H1 (cell line): ENCODE measurements at regions not wholly inside any gene's neighbourhood (a gene's known extent, or its start where the extent isn't known, plus 50 kb on each side); places are given as distances from the start of the nearest gene placed in this dataset.

ENCODE experiments used
- ATF2 ChIP-seq: IDR thresholded peaks from 2 replicates; pipeline ENCODE4 v1.6.1; 2012; ENCODE audit warnings: low read length, inconsistent platforms
- ATF3 ChIP-seq: IDR thresholded peaks from 2 replicates; pipeline ENCODE4 v1.6.1; 2011; ENCODE audit warnings: low read depth, mild to moderate bottlenecking, low read length; ENCODE audit not compliant: insufficient read depth
- CEBPB ChIP-seq: IDR thresholded peaks from 2 replicates; pipeline ENCODE4 v1.6.1; 2012; ENCODE audit warnings: low read depth, low read length
- CTCF ChIP-seq, 3 experiments: IDR thresholded peaks; 1 replicate in 2 of 3; 2 replicates in 1 of 3; pipeline versions ENCODE4 v1.5.1 to v1.6.1; 2011; ENCODE audit warnings: low read length in 3 of 3, mild to moderate bottlenecking in 3 of 3, inconsistent platforms in 2 of 3, low read depth in 1 of 3, moderate library complexity in 1 of 3; ENCODE audit not compliant: insufficient read depth in 1 of 3; ENCODE audit errors: control extremely low read depth in 1 of 3
- EGR1 ChIP-seq: IDR thresholded peaks from 2 replicates; pipeline ENCODE4 v1.6.1; 2011; ENCODE audit warnings: low read depth, low read length, borderline replicate concordance
- EP300 ChIP-seq, 2 experiments: IDR thresholded peaks; 1 replicate in 1 of 2; 2 replicates in 1 of 2; pipeline ENCODE4 v1.6.1; 2011 to 2012; ENCODE audit warnings: low read depth in 2 of 2, low read length in 2 of 2, mild to moderate bottlenecking in 2 of 2, borderline replicate concordance in 1 of 2, inconsistent platforms in 1 of 2, moderate library complexity in 1 of 2
- HDAC2 ChIP-seq, 2 experiments: fragments of 300-600 bp in 1 of 2; sonication (generic) in 1 of 2; IDR thresholded peaks; 2 replicates each; pipeline ENCODE4 v1.6.1; 2011 to 2012; ENCODE audit warnings: low read depth in 2 of 2, low read length in 2 of 2, mild to moderate bottlenecking in 2 of 2, moderate library complexity in 2 of 2, borderline replicate concordance in 1 of 2, inconsistent platforms in 1 of 2
- KDM1A ChIP-seq: fragments of 200-600, 300-600 bp; sonication (generic); IDR thresholded peaks from 2 replicates; pipeline ENCODE4 v1.7.1; 2016; ENCODE audit warnings: mild to moderate bottlenecking, low read length, borderline replicate concordance
- MAFK ChIP-seq: IDR thresholded peaks from 2 replicates; pipeline ENCODE4 v1.6.1; 2012; ENCODE audit warnings: low read depth, mild to moderate bottlenecking, improper control_type of control experiment, low read length
- POLR2A ChIP-seq, 2 experiments: IDR thresholded peaks; 1 replicate in 1 of 2; 2 replicates in 1 of 2; pipeline ENCODE4 v1.6.1; 2011; ENCODE audit warnings: low read depth in 2 of 2, low read length in 2 of 2, mild to moderate bottlenecking in 2 of 2; ENCODE audit errors: control extremely low read depth in 1 of 2
- RAD21 ChIP-seq, 2 experiments: IDR thresholded peaks in 1 of 2; conservative IDR thresholded peaks in 1 of 2; 2 replicates each; pipeline ENCODE4 v1.6.1; 2011; ENCODE audit warnings: low read depth in 2 of 2, low read length in 2 of 2, improper control_type of control experiment in 1 of 2, inconsistent platforms in 1 of 2, mild to moderate bottlenecking in 1 of 2, moderate library complexity in 1 of 2
- RFX5 ChIP-seq: IDR thresholded peaks from 2 replicates; pipeline ENCODE4 v1.6.1; 2011; ENCODE audit warnings: low read depth, low read length, improper control_type of control experiment, borderline replicate concordance
- TBP ChIP-seq: IDR thresholded peaks from 2 replicates; pipeline ENCODE4 v1.6.1; 2011; ENCODE audit warnings: low read depth, low read length, improper control_type of control experiment
- USF2 ChIP-seq: IDR thresholded peaks from 2 replicates; pipeline ENCODE4 v1.6.1; 2011; ENCODE audit warnings: low read length, improper control_type of control experiment

GRCh38 chr5:129284010-129284409, 176.1 kb upstream of the ADAMTS19 start:
- TF ChIP-seq ATF3 = no peak
- no peak for TF ChIP-seq MAFK
- no peak for TF ChIP-seq ATF2
- no peak for TF ChIP-seq CTCF (IDR thresholded peaks at IDR 0.05; ENCODE audit: control extremely low read depth in 1 of 3, insufficient read depth in 1 of 3, low read depth in 1 of 3, low read length in 3 of 3)
- TF ChIP-seq USF2 = no peak
- no peak for TF ChIP-seq EP300 (IDR thresholded peaks at IDR 0.05; ENCODE audit: borderline replicate concordance in 1 of 2, low read depth in 2 of 2, low read length in 2 of 2)
- no peak for TF ChIP-seq TBP
- TF ChIP-seq HDAC2 (IDR thresholded peaks at IDR 0.05; ENCODE audit: borderline replicate concordance in 1 of 2, low read depth in 2 of 2, low read length in 2 of 2) = no peak
- TF ChIP-seq POLR2A (IDR thresholded peaks at IDR 0.05; ENCODE audit: control extremely low read depth in 1 of 2, low read depth in 2 of 2, low read length in 2 of 2) = no peak
- TF ChIP-seq RFX5 = no peak
- TF ChIP-seq CEBPB = no peak
- no peak for TF ChIP-seq EGR1
- no peak for TF ChIP-seq RAD21 (IDR thresholded peaks at IDR 0.05 in 1 of 2, conservative IDR thresholded peaks at IDR 0.05 in 1 of 2; ENCODE audit: low read depth in 2 of 2, low read length in 2 of 2)
- no peak for TF ChIP-seq KDM1A
